HG03342 (cell line): ENCODE measurements at regions not wholly inside any gene's neighbourhood (a gene's known extent, or its start where the extent isn't known, plus 50 kb on each side); places are given as distances from the start of the nearest gene placed in this dataset.
"Not testable (repeated sequence)": the region's sequence is repeated elsewhere in the genome, so short reads cannot be mapped to it uniquely, and the experiment has no call there.

ENCODE experiments used
- ATAC-seq: cut with Tn5 transposase; IDR thresholded peaks from one replicate; pipeline ENCODE4 v1.9.1; 2021; ENCODE audit warnings: mild to moderate bottlenecking, moderate library complexity; ENCODE audit not compliant: unreplicated experiment

DNA sequence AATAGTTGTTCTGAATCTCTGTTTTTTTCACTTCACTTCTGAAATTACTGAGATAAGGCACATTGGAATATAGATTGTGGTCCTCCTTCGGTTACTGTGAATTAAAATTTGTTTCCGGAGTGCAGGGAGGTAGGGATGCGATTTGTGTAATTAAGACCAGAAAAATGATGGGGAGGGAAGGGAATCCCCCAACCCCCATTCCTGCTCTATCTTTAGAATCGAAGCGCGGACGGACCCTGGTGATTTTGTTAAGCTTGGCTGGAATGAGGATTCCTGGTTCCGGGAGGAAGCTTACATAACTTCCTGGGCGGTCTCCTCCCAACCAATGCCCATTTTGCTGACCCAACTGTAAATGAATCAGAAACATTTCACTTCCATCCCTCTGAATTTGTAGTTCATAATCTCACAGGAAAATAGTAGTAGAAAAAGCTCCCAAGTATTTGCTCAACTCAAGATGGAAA is 220.1 kb upstream of the MSX2 start:
- ATAC-seq, result no peak

- no peak for ATAC-seq
These were observed 218.8 kb upstream of the MSX2 start for GRCh38 chr5:174505621-174506020.

GRCh38 chr5:174510782-174511453 is 213.5 kb upstream of the MSX2 start:
- not testable (repeated sequence) for ATAC-seq

DNA sequence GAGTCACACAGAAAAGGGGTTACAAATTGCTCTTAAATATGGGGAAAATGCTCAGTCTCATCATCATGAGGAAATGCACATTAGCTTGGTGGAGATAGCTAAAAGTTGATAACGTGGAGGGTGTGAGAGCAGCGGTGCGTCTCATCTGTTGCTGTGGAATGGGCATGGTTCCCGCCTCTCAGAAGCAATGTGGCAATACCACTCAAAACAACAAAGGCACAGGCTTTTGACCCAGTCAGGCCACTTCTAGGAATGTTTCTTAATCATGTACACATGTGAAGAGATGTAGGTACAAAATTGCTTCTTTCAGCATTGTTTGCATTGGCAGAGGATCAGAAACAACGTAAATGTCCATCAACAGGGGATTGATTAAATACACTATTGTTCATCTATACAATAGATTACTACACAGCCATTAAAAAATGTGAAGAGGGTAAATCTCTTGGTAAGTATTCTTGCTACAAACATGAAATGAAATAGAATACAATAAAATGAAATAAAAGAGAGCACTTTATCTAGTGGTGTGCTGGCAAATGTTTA is 212.6 kb upstream of the MSX2 start:
- no peak for ATAC-seq

DNA sequence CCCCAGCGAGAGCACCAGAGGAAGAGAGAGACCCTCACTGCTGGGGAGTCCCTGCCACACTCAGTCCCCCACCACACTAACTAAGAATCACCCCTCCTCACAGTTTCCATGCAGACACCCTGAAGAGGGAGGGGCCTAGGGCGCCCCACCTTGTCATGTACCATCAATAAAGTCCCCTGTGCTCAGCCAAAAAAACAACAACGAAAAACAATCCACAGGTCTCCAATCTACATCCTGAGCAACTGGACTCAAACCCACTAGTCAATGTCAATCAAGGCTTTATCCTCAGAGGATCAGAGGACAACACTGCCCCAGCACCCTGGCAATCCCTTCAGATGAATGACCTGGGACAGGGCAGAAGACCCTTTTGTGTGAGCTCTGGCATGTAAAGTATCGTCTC is 210.1 kb upstream of the MSX2 start:
- ATAC-seq, result no peak

DNA sequence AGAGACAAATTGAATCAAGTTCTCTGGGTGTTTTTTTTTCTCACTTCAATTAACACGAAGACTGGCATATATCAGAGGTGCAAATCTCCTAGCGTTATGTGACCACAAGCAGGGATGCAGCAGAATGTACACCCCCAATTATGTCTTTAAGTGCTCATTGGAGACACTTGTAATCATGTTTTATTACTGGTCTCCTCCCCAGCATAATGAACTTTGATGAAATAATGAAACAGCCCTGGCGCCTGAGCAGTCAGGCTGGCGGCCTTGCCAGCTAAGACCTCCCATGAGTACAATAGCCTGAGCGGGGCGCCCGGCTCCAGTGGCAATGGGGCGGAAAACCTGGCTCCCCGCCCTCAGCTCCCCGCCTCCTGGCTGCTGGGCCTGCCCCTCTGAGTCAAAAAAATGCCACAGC is 209.4 kb upstream of the MSX2 start:
- ATAC-seq, result no peak

- ATAC-seq, result no peak
These were observed 207.6 kb upstream of the MSX2 start for GRCh38 chr5:174516741-174517140.

- ATAC-seq, result no peak
These were observed 205.9 kb upstream of the MSX2 start for GRCh38 chr5:174518512-174518911.

DNA sequence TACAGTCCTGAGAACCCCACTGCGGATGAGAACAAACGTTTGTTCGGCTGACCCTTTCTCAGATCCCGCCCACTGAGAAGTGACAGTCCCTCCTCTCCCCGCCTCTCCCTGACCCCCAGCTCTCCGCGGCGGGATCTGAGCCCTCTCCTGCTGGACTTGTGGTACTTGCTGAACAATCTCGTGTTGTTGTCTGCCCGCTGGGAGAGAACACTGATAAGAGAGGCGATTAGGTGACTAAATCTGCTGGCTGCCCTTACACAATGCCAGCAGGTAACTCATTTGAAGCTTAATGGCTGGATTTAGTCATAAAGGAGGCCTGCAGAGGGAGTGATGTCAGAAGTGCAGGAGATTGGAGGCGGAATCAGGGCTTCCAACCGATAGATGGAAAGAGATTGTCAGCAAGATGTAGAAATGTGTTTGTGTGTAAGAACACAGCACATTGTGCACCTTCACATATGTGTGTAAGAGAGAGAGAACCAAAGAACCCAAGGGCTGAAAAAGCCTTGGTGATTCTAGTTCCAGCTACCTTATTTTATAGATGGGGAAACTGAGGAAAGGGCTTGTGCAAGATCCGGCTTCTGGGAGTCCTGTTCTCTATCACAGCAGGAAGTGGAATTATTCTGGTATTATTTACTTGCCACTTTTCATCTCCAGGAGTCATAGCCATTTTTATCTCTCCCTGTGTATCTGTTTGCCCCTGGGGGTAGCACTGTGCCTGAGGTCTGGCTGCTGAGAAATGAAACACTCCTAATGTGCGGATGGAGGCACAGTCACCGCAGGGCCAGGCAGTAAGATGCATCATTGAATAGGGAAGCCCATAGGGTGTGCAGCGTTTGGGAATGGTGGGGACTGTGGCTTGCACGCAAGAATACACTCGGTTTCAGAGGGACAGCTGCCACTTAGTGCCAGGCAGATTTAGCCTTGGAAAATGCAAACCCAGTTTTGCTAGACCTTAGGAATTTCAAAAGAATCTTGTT is 203.7 kb upstream of the MSX2 start:
- no peak for ATAC-seq

DNA sequence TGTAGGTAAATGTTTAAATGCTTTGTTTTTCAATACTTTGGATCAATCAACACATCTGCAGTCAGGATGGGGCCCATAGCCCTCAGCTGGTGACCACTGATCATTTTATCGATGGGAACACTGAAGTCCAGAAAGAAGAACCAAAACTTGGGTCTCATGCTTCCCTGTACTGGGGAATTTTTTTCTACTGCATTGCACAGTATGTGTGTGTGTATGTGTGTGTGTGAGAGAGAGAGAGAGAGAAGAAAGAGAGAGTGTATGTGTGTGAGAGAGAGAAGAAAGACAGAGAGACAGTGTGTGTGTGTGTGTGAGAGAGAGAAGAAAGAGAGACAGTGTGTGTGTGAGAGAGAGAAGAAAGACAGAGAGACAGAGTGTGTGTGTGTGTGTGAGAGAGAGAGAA is 202.9 kb upstream of the MSX2 start:
- no peak for ATAC-seq

- ATAC-seq, result no peak
These were observed 201.7 kb upstream of the MSX2 start for GRCh38 chr5:174522480-174523260.

- no peak for ATAC-seq
These were observed 200.9 kb upstream of the MSX2 start for GRCh38 chr5:174523311-174524071.

GRCh38 chr5:174524351-174524750 is 200.0 kb upstream of the MSX2 start:
- no peak for ATAC-seq

DNA sequence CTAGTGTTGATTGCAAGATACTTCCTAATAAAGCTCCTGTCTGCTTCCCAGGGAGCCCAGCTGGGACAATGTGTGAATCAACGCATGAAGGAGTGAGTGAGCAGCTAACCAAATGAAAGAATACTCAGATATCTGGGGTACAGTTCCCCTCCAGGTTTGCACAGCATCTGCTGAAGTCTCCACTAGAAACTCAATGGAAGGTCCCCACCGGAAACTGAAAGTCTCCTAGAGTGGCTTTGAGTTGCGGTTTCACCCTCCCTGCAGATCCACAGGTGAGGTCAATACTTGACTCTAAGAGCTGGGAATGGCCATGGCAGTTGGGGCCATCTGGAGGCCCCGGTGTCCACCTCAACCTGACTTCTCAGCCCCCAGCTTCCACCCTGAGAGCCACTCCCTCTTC is 198.2 kb upstream of the MSX2 start:
- ATAC-seq, result no peak

- ATAC-seq, result no peak
These were observed 196.4 kb upstream of the MSX2 start for GRCh38 chr5:174527916-174528540.

GRCh38 chr5:174528821-174529544 is 195.4 kb upstream of the MSX2 start:
- ATAC-seq, result no peak

GRCh38 chr5:174529925-174530681 is 194.3 kb upstream of the MSX2 start:
- ATAC-seq, result no peak

DNA sequence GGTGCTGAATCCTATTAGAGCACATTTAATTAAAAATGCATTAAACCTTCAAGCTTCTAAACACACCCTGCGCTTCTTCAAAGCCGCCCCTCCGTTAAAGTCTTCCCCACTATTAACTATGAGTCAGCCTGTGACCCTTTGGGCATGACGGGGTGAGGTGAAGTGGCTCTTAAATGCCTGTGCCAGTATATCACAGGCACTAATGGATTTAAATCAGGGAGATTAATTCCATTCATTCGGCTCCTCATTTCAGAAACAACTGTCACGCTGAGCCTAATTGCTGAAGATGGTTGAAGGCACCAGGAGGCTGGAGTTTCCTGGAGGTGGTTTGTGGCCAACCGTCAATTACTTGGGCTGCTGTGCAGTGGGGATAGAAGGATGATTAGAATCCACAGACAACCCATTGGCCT is 192.6 kb upstream of the MSX2 start:
- no peak for ATAC-seq
